HK-2 (cell line): ENCODE measurements at regions not wholly inside any gene's neighbourhood (a gene's known extent, or its start where the extent isn't known, plus 50 kb on each side); places are given as distances from the start of the nearest gene placed in this dataset.
"Not testable (repeated sequence)": the region's sequence is repeated elsewhere in the genome, so short reads cannot be mapped to it uniquely, and the experiment has no call there.

Experiments
- DNase-seq: peaks from one replicate; pipeline ENCODE4 v3.0.0-alpha.2; 2018; ENCODE audit not compliant: unreplicated experiment

DNA sequence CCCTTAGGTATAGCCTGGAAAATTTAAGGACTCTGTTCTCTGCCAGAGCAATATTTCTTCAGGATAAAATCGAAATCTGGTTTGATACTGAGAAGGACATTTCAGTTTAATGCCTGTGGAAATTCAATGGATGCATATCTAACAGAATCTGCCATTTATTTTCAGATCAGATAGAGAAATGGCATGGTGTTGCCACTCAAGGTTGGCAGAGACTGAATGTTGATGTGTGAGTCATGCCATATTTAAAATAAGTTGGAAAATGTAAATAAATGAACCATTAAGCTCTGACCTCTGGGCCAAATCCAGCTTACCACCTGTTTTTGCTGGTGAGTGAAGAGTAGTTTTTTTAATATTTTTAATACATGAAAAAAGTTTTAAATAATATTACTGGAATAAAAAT is 594.6 kb downstream of the DOK5 start:
- DNase-seq = no peak

DNA sequence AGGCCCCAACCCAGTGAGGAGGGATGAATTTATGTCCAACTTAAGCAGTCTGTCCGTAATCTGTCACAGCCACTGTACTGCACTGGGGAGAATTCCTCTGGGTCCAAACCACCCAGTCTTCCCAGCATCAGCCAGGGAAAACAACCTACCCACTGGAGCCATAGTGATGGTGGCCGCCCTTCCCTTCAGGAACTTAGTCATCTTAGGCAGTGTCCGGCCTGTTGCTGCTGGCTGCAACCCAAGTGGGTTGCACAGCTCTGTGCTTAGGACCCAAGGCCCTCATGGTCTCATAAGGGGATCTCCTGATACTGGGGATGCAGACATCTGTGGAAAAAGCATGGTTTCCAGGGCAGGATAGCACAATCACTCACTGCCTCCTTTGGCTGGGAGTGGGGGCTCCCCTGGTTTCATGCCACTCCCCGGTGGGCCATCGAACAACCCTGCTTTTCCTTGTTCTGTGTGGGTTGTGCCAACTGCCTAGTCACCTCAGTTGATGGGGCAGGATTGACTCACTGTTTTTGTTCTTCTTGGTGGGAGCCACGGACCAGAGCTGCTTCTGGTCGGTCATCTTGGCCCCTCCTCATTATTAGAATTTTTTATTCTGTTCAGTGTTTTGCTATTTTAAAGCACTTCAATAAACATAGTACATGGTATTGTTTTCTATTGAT is 591.9 kb downstream of the DOK5 start:
- DNase-seq = no peak

DNA sequence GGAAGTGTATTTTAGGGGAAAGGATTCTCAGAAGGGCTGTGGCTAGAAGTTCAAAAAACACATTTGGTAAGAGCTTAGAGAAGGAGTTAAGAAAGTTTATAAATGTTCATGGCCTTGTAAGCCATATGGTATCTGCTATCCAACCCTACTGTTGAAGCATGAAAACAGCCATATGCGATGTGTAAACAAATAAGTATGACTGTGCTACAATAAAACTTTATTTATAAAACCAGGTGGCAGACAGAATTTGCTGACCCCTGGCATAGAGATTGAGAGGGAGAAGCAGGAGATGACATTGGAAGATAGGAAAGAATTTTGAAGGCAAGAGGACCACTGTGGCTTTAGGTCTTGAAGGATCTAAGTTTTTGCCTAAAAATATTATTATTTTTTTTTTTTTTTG is 583.5 kb downstream of the DOK5 start:
- no peak for DNase-seq

DNA sequence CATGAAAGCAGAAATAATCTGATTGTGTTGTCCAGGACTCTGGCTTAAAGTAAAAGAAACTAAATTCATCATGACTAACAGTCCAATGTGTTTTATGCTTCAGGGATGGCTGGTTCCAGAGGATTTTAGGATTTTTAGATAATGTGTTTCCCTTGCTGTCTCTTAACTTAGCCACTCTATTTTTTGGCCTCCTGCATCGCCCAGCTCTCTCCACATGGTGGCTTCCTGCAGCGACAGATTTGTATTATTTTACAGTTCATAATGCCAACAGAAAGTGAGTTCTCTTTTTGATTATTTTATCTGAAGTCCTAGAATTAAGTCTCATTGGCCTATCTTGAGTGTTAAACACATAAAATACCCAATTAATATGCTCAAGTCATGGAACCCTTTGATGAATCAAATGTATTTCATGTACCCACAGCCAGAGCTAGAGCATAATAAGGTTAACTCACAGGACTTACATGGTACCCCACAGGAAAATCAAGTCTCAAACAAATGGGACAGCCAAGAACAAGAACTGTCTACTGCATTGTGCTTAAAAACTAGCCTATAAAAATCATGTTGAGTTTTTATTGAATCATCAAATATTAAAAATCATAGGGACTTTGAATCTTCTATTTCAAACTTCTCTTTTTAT is 582.5 kb downstream of the DOK5 start:
- no peak for DNase-seq

DNA sequence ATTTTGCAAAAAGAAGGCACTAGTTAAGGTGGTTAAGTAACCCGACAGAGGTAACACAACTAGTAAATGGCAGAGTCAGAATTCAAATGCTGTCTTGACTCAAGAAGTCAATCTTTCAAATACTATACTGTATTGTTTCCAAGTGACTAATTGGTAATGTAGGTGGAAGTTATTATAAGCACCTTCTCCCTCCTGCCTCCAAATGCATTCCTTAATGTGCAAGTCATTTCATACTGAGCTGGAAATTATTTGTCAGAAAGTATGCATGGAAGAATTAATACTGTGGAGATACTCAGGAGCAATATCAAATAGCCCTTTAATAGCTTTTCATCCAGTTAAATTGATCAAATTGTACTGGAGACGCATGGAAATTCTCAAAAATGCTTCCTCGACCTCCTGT is 579.1 kb downstream of the DOK5 start:
- no peak for DNase-seq

DNA sequence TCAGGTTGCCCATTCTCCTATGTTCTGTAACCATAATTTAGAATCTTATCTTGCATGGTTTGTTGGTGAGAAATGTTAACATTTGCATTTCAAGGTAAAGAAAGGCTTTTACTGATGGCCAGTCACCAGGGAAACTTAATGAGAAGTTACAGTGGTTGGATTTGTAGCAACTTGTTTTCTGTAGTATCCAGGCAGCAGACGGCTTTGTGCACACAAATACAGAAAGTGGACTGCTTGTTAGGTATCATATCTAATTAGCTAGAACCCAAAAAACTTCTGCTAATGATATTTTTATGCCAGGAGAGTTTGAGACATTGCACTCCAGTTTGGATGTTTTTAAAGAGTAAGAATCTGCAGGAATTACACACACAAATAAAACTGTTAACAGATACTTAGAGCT is 578.0 kb downstream of the DOK5 start:
- DNase-seq = no peak

DNA sequence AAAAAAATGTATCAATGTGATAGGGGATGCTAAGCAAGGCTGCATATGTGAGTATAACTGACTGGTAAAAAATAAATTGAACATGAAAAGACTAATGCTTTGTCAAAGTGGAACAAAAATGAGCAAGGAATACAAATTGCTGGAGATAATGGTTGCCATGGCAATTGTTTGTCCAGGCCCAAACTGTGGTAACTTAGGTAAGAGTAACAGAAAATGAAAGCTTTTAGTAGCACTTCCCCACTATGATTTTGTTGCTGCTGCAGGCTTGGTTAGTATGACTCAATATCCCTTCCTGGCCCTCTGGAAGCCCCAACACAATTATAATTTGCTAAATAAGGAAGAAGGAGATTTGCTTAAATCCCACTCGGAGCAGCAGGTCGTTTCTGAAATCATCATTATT is 577.1 kb downstream of the DOK5 start:
- no peak for DNase-seq

DNA sequence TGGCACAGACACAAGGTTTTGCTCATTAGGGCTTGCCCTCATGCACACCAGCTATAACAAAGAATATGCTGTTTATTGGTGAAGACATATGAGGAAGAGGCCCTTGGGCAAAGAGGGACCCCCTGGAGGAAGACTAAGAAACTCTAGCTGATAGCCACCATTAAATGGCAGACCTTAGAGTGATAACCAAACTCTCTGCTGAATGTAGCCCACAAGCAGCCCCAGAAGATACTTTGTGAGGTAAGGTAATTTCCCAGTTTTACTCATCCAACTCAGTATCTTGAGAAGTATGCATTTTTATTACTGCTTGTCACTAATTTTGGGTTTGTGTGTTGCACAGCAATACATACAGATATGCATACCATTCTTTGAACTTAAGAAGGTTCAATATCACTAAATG is 563.3 kb downstream of the DOK5 start:
- no peak for DNase-seq

DNA sequence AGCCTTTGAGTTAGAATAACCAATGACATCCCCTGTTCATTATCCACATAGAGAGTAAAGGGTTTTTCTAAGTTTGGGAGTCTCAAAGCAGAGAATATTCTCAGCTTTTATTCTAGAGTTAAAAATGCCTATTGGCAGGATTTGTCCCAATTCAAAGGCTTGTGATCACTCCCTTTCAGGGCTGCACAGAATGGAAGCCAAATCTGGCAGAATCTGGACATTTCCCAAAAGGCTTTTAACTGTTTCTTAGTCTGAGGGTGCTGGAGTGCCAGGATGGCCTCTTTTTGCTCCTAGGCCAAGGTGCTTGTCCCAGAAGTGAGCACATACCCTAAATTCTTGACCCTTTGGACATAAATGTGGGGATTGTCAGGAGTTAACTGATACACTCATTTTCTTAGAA is 556.6 kb downstream of the DOK5 start:
- no peak for DNase-seq

DNA sequence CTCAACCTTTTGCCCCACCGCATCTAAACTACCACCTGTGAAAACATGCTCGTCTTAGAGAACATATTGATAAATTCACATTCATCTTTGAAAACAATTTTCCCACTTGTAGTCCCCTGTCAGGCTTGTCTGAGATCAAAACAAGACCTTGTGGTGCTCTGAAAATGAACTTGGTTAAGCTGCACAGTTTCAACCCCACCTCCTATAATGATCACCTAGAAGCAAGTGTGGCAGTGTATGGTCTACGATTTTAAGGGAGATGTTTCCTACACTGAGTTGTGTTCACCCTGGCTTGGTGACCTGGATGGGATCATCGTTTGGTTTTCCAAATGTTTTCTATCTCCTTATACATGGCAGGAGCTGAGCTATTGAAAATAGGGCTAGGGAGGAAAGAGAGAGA is 539.4 kb downstream of the DOK5 start:
- DNase-seq = no peak

DNA sequence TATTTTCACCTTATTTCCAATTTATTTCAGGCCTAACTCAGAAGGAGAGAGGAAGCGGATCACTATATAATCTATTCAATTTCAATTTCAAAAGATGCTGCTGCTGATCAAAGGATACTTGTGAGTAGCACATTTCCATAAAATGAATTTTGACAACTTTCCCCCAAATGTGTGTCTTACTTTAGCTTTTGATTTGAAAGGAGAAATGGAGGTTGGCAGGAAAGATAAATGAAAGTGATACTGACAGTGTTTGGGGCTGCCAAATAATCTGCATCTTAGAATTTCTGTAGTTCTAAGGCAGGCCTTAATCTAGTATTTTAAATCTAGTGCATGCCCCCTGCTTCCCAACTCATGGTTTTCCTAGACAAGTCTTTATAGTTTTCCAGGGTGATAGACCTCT is 535.4 kb downstream of the DOK5 start:
- DNase-seq = no peak

DNA sequence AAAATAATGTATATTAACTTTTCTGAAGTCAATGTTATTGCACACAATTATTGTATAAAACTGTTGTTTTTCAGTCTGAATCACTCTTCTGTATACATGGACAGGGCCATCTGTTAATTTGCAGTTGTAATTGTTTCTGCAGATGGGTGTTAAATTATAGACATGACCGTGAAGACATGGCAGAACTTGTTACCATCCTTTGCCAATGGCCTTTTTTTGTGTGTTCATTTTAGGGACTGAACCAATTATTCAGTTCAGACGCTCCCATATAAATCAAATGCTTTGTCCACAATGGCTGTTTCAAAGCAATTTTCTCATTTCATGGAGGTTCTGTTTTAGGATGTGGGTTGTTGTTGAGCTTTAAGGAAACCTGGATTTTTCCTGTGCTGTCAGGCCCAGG is 533.7 kb downstream of the DOK5 start:
- no peak for DNase-seq

DNA sequence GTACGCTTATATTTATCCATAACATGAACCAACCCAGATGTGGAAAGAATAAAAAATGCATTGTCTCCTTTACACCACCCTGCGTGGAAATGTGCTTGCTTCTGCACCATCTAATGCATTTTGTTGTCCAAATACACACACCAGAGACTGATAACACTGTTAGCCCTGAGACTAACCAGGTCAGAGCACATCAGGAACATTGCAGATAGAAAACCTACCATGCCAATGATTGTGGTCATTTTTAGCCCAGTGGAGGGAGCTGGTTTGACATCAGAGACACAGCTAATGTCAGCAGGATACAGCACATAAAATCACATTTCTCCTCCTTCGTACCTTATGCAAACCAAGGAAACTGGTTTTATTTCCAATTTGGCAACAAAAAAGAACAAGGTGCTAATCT is 528.7 kb downstream of the DOK5 start:
- no peak for DNase-seq

DNA sequence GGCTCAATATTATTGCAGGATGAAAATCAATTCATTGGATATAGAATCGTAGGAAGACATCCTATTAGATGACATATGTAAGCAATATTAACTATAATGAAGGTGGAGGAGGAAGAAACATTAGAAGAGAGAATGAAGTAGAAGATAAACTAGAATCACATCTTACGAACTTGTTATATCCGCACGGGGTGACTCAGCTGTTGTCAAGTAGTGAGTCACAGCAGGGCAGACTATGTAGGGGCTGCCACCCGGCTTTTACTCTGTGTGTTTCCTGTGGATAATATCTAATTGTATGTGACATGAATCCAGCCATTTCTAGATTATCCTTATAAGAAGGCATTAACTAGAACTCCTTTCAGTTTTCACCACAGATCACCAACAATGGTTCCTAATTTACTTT is 520.2 kb downstream of the DOK5 start:
- peak; percentile 13 for DNase-seq

DNA sequence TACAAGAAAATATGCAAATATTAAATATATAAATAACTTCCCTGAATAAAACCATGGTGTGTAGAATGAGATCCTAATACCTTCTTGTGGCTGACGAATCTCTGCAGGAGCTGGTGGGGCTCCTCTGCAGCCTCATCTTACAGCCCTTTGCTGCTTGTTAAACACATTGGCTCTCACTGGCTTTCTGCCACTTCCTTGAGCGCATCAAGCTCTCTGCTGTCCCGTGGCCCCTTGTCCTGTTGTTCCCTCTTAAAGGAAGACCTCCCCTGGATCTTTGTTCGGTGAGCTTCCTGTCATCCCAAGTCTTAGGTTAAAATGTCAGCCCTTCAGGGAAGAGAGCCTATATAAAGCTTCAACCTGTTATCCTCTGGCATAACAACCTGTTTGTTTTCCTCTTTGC is 519.6 kb downstream of the DOK5 start:
- no peak for DNase-seq

DNA sequence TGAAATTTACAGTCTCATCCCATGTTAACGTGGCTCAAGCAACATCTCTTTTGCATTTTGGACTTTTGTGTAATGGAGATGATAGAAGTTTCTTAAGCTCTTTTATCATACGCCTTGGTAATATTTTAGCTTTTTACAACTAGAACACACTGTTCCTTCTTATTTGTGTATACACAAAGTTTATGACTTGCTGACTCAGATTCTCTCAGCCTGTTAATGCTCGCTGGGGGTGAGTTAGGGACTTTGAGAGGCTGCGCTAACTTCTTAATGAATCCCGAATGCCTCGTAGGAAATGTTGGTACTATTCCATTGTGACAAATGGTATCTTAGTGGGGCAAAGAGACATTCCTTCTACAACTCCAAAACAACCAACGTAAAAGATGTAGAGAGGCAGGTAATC is 509.7 kb downstream of the DOK5 start:
- no peak for DNase-seq

DNA sequence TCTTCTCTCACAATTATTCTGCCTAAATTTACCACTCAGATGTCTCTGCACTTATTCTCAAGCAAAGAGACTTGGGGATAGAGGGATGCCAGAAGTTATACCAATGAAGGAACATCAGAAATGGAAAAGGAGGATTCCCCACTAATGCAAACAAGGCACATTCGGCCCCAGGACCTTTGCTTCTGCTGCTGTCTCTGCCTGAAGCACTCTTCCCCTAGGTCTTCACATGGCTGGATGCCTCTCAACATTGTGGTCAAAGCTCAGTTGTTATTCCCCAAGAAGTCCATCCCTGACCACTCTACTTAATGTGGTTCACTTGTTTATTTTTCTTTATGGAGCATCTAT is 508.7 kb downstream of the DOK5 start:
- DNase-seq = no peak

DNA sequence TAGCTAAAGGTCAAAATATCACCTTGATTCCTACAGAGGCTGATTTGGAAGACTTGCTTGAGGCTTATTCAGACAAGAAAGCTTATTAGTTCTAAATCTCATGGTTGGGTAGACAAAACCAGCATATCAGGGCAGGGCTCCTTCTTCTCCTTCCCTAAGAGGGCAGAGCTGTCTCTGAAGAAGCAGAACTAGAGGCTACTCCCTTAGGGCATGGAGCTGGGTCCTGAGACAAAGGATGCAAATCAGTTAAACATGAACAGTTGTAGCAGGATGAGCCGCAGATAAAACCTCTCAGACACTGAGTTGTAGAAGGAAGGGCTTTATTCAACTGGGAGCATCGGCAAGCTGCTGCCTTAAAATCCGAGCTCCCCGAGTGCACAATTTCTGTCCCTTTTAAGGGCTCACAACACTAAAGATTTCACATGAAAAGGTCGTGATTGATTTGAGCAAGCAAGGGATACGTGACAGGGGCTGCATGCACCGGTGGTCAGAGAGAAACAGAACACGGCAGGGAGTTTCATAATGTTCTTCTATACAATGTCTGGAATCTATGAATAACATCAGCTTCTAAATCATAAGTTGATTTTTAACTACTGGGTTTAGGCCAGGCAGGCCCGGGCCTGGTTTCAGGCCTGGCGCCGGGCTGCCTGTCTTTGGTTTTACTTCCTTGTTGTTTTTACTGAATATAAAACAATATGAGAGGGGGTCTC is 508.2 kb downstream of the DOK5 start:
- DNase-seq = not testable (repeated sequence)

DNA sequence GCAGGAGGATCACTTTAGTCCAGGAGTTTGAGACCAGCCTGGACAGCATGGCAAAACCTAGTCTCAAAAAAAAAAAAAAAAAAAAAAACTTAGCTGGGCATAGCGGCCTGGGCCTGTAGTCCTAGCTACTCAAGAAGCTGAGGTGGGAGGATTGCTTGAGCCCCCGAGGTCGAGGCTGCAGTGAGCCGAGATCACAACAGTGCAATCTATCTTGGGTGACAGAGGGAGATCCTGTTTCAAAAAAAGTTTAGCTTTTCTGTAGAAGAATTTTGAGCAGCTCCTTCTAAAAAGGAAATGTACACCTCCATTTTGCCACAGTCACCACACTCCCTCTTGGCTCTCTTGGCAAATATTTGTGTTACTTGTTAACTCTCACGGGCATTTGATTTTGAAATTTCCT is 505.8 kb downstream of the DOK5 start:
- no peak for DNase-seq

DNA sequence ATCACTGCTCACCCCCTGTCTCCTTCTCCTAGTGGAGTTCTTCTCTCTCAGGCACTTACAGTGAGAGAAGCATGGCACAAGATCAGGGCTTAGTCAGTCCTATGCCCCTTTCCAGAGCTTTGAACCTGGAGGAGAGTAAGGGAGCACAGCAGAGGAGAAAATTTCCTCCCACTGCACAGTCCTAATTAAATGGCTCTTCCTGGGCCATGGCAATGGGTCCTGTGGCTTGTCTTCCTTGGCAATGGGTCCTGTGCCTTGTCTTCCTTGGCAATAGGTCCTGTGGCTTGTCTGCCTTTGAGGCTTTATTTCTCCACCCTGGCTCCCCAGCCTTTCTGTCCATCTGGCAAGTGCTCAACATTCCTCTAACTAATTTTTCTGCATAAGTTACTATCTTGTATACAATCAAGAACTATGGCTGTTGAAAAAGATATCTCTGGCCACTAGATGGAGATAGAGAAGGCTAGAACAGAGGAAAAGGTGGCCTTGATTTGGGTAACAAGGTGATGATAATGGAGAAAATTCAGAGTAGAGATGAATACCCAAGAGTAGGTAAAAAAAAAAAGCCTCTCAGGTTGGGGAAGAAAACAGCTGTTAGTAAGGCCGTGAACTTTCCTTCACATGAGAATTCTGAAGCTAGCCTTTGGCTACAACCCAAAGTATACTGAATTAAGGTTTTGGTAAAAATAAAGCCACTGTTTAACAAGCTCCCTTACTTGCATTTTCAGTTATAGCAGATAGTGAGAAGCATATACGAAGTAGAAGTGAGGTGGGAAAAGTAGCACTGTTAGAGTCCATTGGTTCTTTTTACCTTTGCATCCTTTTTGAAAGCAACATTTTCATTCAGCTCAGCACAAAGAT is 504.9 kb downstream of the DOK5 start:
- no peak for DNase-seq

DNA sequence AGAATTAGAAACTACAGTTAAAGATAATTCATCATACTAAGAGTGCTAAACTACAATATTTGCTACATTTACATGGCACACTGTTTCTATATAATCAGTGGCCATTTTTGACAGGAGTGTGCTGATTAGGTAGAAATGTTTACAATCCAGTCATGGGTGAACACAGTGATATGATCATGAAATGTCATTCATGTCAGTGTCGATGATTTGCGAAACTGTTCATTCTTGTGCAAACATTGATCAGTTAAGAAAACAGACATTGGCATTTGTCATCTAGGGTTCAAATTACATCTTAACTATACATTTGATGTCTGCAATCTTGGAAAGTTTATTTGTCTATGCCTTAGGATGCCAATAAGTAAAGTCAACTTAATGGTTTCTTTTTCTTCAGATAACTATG is 474.9 kb downstream of the DOK5 start:
- DNase-seq = no peak

DNA sequence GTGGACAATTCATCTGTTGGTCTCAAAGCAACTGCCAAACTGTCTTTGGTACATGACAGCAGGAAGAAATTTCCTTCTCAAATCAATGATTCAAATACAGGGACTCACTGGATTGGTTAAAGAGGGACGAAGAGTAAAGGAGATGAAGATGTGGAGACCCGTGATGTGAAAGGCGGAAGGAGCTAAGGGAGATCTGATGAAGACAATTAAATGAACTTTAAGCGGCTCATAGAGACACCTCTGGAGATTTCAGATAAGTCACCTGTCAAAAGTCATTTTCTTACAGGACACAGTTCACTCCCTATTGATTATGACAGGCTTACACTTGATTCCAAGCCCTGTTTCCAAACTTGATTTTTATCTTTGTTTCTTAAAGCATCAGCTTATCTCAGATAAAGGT is 466.3 kb downstream of the DOK5 start:
- DNase-seq = no peak

DNA sequence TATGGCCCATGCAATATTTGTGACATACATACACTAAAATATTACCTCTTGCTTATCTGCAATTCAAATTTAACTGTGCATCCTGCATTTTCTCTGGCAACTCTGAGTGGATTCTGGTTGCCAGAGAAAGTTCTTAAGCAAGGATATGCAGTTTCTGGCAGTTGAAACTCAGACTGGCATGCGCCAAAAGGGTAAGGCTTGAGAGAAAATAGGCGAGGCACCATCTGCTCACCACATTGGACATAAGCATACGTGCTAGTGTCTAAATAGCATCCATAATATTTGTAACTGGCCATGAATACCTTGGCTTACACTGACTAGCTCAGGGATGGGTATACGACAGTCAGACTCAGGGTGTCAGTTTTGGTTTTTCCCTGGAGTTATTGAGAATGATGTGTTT is 465.1 kb downstream of the DOK5 start:
- no peak for DNase-seq
